ENCODE measurements at regions not wholly inside any gene's neighbourhood (a gene's known extent, or its start where the extent isn't known, plus 50 kb on each side); places are given as distances from the start of the nearest gene placed in this dataset.
"Not testable (repeated sequence)": the region's sequence is repeated elsewhere in the genome, so short reads cannot be mapped to it uniquely, and the experiment has no call there.

DNA sequence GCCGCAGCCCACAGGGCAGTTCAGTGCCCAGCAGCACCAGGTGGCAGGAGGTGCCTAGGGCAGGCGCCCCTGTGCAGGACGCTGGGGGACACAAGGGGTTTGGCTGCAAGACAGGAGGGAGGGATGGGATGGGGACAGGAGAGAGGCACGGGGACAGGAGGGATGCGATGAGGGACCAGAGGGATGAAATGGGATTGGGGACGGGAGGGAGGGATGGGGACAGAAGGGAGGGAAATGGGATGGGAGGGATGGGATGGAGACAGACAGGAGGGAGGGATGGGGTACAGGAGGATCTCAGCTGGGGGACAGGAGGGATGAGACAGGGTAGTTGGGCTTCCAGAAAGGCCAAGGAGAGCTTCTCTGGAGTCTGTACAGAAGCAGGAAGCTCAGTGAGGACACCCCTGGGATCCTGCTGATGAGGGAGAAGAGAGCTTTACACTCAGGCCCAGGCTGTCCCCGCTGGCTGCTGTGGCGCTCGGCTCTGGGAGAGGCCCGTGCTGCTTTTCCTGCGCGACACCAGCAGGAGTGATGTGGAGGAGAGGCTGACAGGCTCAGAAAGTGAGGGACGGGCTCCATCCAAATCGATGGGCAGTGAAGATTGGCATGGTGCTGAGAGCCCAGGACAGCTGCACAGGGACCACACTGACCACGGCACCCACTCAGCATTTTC lies 400.8 kb downstream of the SMOC2 start:
- no peak for DNase-seq (ENCODE audit: low read depth)
- TF ChIP-seq, protein P1, sequence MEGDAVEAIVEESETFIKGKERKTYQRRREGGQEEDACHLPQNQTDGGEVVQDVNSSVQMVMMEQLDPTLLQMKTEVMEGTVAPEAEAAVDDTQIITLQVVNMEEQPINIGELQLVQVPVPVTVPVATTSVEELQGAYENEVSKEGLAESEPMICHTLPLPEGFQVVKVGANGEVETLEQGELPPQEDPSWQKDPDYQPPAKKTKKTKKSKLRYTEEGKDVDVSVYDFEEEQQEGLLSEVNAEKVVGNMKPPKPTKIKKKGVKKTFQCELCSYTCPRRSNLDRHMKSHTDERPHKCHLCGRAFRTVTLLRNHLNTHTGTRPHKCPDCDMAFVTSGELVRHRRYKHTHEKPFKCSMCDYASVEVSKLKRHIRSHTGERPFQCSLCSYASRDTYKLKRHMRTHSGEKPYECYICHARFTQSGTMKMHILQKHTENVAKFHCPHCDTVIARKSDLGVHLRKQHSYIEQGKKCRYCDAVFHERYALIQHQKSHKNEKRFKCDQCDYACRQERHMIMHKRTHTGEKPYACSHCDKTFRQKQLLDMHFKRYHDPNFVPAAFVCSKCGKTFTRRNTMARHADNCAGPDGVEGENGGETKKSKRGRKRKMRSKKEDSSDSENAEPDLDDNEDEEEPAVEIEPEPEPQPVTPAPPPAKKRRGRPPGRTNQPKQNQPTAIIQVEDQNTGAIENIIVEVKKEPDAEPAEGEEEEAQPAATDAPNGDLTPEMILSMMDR (IDR thresholded peaks at IDR 0.05; ENCODE audit: low read depth, low read length, missing control alignments), result no peak
- H3K4me3 ChIP-seq (ENCODE audit: low read depth, low read length), result no peak overlapping the region

DNA sequence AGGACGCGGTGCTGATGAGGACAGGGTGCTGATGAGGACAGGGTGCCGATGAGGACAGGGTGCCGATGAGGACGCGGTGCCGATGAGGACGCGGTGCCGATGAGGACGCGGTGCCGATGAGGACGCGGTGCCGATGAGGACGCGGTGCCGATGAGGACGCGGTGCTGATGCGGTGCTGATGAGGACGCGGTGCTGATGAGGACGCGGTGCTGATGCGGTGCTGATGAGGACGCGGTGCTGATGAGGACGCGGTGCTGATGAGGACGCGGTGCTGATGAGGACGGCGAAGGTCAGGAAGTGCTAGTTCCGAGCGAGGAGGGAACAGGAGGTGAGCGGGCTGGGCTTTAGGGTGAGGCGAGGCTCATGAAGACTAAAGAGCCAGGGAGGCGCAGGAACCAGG lies 399.9 kb downstream of the SMOC2 start:
- not testable (repeated sequence) for H3K4me3 ChIP-seq (ENCODE audit: low read depth, low read length); DNase-seq (ENCODE audit: low read depth)

DNA sequence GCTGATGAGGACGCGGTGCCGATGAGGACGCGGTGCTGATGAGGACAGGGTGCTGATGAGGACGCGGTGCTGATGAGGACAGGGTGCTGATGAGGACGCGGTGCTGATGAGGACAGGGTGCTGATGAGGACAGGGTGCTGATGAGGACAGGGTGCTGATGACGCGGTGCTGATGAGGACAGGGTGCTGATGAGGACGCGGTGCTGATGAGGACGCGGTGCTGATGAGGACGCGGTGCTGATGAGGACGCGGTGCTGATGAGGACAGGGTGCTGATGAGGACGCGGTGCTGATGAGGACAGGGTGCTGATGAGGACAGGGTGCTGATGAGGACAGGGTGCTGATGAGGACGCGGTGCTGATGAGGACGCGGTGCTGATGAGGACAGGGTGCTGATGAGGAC lies 399.3 kb downstream of the SMOC2 start:
- H3K4me3 ChIP-seq (ENCODE audit: low read depth, low read length); DNase-seq (ENCODE audit: low read depth): not testable (repeated sequence)

DNA sequence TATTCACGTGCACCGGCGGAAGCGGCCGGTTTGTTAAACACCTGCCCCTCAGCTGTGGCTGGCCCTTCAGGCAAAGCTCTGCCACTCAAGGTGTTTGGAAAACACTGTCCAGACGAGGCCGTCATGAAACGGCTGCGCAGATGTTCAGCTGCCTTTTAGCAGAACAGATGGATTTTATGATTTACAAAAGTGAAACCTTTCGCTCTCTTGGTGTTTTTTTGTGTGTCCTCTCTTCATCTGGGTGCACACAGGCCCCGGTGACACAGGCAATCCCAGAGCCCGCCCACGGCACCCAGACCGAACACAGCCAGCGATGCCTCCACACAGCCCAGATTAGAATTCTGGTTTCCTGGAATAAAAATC lies 397.0 kb downstream of the SMOC2 start:
- H3K4me3 ChIP-seq (ENCODE audit: low read depth, low read length), result no peak overlapping the region
- DNase-seq (ENCODE audit: low read depth), result no peak
- TF ChIP-seq, protein P1 (IDR thresholded peaks at IDR 0.05; ENCODE audit: low read depth, low read length, missing control alignments), result no peak

DNA sequence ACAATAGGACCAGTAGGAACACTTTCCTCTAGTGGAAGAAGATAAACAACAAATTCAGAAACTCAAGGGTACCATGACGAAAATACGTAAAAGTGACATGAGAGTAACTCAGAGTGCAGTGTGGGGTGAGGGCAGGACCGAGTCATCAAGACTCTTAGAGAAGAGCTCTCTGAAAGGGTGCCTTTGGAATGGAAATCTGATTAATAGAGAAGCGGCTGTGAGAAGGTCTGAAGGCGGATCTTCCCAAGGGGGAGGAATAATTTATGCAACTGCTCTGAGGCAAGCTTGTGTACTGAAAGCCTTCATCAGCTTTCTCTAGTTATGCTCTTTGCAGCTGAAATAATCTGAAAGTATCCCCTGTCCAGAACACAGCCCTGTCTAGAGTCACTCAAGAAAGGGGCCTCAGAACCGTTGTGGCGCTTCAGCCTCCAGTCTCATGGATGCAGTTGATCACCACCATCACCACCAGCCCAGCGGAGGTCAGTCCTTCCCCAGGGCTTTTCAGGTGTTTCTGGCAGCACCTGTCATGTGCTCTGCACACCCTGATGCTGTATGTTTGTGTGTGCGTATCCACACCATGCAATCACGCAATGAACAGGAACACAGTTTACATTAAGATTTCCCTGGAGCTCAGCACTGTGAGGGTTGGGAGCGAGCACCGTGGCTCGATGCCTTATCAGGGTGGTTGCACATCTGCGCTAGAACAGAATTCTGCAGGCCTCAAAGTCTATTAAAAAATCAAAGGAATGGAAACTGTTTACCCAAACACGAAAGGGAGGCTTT lies 396.5 kb downstream of the SMOC2 start:
- H3K4me3 ChIP-seq (ENCODE audit: low read depth, low read length), result no peak overlapping the region
- TF ChIP-seq, protein P1 (IDR thresholded peaks at IDR 0.05; ENCODE audit: low read depth, low read length, missing control alignments), result no peak
- no peak for DNase-seq (ENCODE audit: low read depth)

DNA sequence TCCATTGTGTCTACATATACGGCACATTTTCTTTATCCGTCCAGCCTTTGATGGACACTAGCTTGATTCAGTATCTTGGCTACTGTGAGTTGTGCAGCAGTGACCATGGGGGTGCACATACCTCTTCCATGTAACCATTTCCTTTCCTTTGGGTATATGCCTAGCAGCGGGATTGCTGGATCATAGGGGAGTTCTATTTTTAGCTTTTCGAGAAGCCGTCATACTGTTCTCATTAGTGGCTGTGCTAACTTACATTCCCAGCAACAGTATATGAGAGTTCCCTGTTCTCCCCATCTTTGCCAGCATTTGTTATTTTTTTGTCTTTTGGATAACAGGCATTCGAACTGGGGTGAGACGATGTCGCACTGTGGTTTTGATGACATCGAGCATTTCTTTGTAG lies 395.0 kb downstream of the SMOC2 start:
- no peak for DNase-seq (ENCODE audit: low read depth)
- H3K4me3 ChIP-seq (ENCODE audit: low read depth, low read length), result no peak overlapping the region
- TF ChIP-seq, protein P1 (IDR thresholded peaks at IDR 0.05; ENCODE audit: low read depth, low read length, missing control alignments), result no peak

DNA sequence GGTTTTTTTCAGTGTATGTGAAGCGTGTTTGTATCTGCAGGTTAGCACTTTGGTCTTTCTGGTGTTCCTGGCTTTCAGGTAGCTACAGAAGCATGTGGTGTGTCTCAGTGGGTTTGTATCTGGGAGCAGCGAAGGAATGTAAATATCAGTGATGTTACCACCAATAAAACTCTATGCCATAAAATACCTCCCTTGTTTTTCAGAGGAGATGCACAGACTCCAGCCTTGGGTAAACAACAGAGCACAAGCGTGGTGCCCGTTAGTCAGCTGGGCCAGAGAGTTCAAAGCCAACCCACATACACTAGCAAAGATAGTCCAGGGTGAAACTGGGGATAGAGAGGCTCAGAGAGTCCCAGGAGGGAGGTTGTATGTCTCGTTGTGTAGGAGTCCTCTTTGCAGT lies 393.8 kb downstream of the SMOC2 start:
- DNase-seq (ENCODE audit: low read depth), result no peak
- H3K4me3 ChIP-seq (ENCODE audit: low read depth, low read length), result no peak overlapping the region

More for the DNA sequence above, 393.8 kb downstream of the SMOC2 start:
- TF ChIP-seq, protein P1 (IDR thresholded peaks at IDR 0.05; ENCODE audit: low read depth, low read length, missing control alignments), result no peak
